A673 (cell line): ENCODE measurements at regions not wholly inside any gene's neighbourhood (a gene's known extent, or its start where the extent isn't known, plus 50 kb on each side); places are given as distances from the start of the nearest gene placed in this dataset.

Source experiments
- EZH2 ChIP-seq: fragments of 200-600 bp; sonication (generic); IDR thresholded peaks from 2 replicates; pipeline ENCODE4 v1.6.1; 2017; ENCODE audit warnings: borderline replicate concordance, low read depth, mild to moderate bottlenecking, mixed read lengths, antibody characterized with exemption, low read length; ENCODE audit not compliant: poor library complexity, severe bottlenecking
- TF ChIP-seq, protein P1 (sequence below): fragments of 300-800, 200-600 bp; sonication (generic); conservative IDR thresholded peaks from 2 replicates; pipeline ENCODE4 v1.5.1; 2017; ENCODE audit warnings: low read depth, mild to moderate bottlenecking, antibody characterized with exemption, low read length, moderate library complexity, mixed read lengths

DNA sequence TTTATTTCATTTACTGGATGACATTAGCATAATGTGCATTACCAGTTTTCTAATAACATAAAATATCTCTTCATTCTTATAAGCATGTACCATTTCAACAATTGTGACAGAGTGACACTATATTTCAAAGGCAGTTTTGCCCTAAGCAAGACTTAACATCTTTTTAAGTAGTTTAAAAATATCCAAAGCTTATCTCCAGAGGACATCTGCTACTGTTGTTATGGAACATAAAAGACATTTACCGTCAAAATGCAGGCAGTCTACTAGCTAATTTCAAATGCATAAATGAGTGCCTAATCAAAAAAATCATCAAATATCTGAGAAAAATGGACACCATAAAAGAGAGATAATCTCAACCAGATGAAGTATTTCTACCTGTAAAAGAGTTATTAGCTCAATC lies 782.4 kb upstream of the BRINP3 start:
- TF ChIP-seq, protein P1, sequence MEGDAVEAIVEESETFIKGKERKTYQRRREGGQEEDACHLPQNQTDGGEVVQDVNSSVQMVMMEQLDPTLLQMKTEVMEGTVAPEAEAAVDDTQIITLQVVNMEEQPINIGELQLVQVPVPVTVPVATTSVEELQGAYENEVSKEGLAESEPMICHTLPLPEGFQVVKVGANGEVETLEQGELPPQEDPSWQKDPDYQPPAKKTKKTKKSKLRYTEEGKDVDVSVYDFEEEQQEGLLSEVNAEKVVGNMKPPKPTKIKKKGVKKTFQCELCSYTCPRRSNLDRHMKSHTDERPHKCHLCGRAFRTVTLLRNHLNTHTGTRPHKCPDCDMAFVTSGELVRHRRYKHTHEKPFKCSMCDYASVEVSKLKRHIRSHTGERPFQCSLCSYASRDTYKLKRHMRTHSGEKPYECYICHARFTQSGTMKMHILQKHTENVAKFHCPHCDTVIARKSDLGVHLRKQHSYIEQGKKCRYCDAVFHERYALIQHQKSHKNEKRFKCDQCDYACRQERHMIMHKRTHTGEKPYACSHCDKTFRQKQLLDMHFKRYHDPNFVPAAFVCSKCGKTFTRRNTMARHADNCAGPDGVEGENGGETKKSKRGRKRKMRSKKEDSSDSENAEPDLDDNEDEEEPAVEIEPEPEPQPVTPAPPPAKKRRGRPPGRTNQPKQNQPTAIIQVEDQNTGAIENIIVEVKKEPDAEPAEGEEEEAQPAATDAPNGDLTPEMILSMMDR, result no peak
- TF ChIP-seq EZH2, result no peak
